SK-N-SH treated with all-trans-retinoic acid at 6 μM for 48 hours (cell line): ENCODE measurements at regions not wholly inside any gene's neighbourhood (a gene's known extent, or its start where the extent isn't known, plus 50 kb on each side); places are given as distances from the start of the nearest gene placed in this dataset.

Source experiments
- ATAC-seq: fragments of 200-7000 bp; cut with Tn5 transposase; 3 replicates; pipeline ENCODE4 v1.9.1; 2020; ENCODE audit warnings: mild to moderate bottlenecking, moderate library complexity
- BACH2 ChIP-seq: fragments of 250-450 bp; sonication (Bioruptor Pico); IDR thresholded peaks from 2 replicates; pipeline ENCODE4 v1.9.0; 2021; ENCODE audit warnings: mild to moderate bottlenecking, borderline replicate concordance
- CREB5 ChIP-seq: fragments of 250-450 bp; sonication (Bioruptor Pico); IDR thresholded peaks from 2 replicates; pipeline ENCODE4 v1.5.1; 2020; ENCODE audit warnings: low read depth, mild to moderate bottlenecking, moderate library complexity
- CSDC2 ChIP-seq: fragments of 250-450 bp; sonication (Bioruptor Pico); IDR thresholded peaks from 2 replicates; pipeline ENCODE4 v1.5.0; 2020; ENCODE audit warnings: mild to moderate bottlenecking, moderate library complexity
- CSRNP3 ChIP-seq: fragments of 250-450 bp; sonication (Bioruptor Pico); IDR thresholded peaks from 2 replicates; pipeline ENCODE4 v1.5.1; 2021; ENCODE audit warnings: mild to moderate bottlenecking, moderate library complexity
- ESRRG ChIP-seq: fragments of 250-450 bp; sonication (Bioruptor Pico); IDR thresholded peaks from 2 replicates; pipeline ENCODE4 v1.6.1; 2021; ENCODE audit warnings: mild to moderate bottlenecking
- OSR1 ChIP-seq: fragments of 250-450 bp; sonication (Bioruptor Pico); IDR thresholded peaks from 2 replicates; pipeline ENCODE4 v1.8.0; 2022; ENCODE audit warnings: moderate library complexity, mild to moderate bottlenecking, inconsistent platforms
- PATZ1 ChIP-seq: fragments of 250-450 bp; sonication (Bioruptor Pico); IDR thresholded peaks from 2 replicates; pipeline ENCODE4 v1.8.0; 2020; ENCODE audit warnings: mild to moderate bottlenecking, moderate library complexity, borderline replicate concordance
- POU6F1 ChIP-seq: fragments of 250-450 bp; sonication (Bioruptor Pico); IDR thresholded peaks from 2 replicates; pipeline ENCODE4 v1.8.0; 2021; ENCODE audit warnings: low read depth, mild to moderate bottlenecking, moderate library complexity, borderline replicate concordance
- PPARA ChIP-seq: fragments of 250-450 bp; sonication (Bioruptor Pico); IDR thresholded peaks from 2 replicates; pipeline ENCODE4 v1.5.0; 2020; ENCODE audit warnings: mild to moderate bottlenecking, borderline replicate concordance
- RARB ChIP-seq: fragments of 250-450 bp; sonication (Bioruptor Pico); IDR thresholded peaks from 2 replicates; pipeline ENCODE4 v1.8.0; 2021; ENCODE audit warnings: mild to moderate bottlenecking, moderate library complexity
- SNAI2 ChIP-seq: fragments of 250-450 bp; sonication (Bioruptor Pico); IDR thresholded peaks from 2 replicates; pipeline ENCODE4 v1.5.0; 2020; ENCODE audit warnings: mild to moderate bottlenecking, moderate library complexity
- TCF4 ChIP-seq: fragments of 250-450 bp; sonication (Bioruptor Pico); IDR thresholded peaks from 2 replicates; pipeline ENCODE4 v1.8.0; 2021; ENCODE audit warnings: mild to moderate bottlenecking, moderate library complexity, borderline replicate concordance
- TOX ChIP-seq: fragments of 250-450 bp; sonication (Bioruptor Pico); IDR thresholded peaks from 2 replicates; pipeline ENCODE4 v1.8.0; 2021; ENCODE audit warnings: mild to moderate bottlenecking, moderate library complexity, borderline replicate concordance
- TSHZ2 ChIP-seq: fragments of 250-450 bp; sonication (Bioruptor Pico); IDR thresholded peaks from 2 replicates; pipeline ENCODE4 v1.5.0; 2020; ENCODE audit warnings: mild to moderate bottlenecking, moderate library complexity
- ZC3H10 ChIP-seq: fragments of 250-450 bp; sonication (Bioruptor Pico); IDR thresholded peaks from 2 replicates; pipeline ENCODE4 v1.5.1; 2021; ENCODE audit warnings: mild to moderate bottlenecking, moderate library complexity
- ZFP3 ChIP-seq: fragments of 250-450 bp; sonication (Bioruptor Pico); IDR thresholded peaks from 2 replicates; pipeline ENCODE4 v1.5.0; 2020; ENCODE audit warnings: mild to moderate bottlenecking, moderate library complexity
- ZFP30 ChIP-seq: fragments of 450-650 bp; formaldehyde crosslinking; IDR thresholded peaks from 2 replicates; pipeline ENCODE4 v1.5.0; 2022; ENCODE audit warnings: mild to moderate bottlenecking, moderate library complexity
- ZNF565 ChIP-seq: fragments of 450-650 bp; formaldehyde crosslinking; conservative IDR thresholded peaks from 2 replicates; pipeline ENCODE4 v1.5.0; 2020; ENCODE audit warnings: low read depth, mild to moderate bottlenecking, moderate library complexity
- ZNF70 ChIP-seq: fragments of 450-650 bp; formaldehyde crosslinking; IDR thresholded peaks from 2 replicates; pipeline ENCODE4 v1.5.0; 2020; ENCODE audit warnings: mild to moderate bottlenecking, moderate library complexity
- ZNF8 ChIP-seq: fragments of 450-650 bp; formaldehyde crosslinking; IDR thresholded peaks from 2 replicates; pipeline ENCODE4 v1.5.0; 2020; ENCODE audit warnings: mild to moderate bottlenecking, moderate library complexity

- no peak for TF ChIP-seq CSRNP3 (CRISPR knock-in tag)
- TF ChIP-seq SNAI2 (CRISPR knock-in tag), result no peak
These were observed 194.9 kb upstream of the GLI3 start (continued) for GRCh38 chr7:42431873-42432272.

GRCh38 chr7:42429339-42429738, 192.3 kb upstream of the GLI3 start:
- ATAC-seq, result no peak
- TF ChIP-seq TCF4 (CRISPR knock-in tag), result no peak
- no peak for TF ChIP-seq ZFP30
- TF ChIP-seq POU6F1, result no peak
- TF ChIP-seq RARB (CRISPR knock-in tag), result no peak
- TF ChIP-seq CSDC2 (CRISPR knock-in tag), result no peak
- TF ChIP-seq ZNF8 (CRISPR knock-in tag), result no peak
- no peak for TF ChIP-seq ESRRG (CRISPR knock-in tag)

GRCh38 chr7:42426163-42426562, 189.2 kb upstream of the GLI3 start:
- ATAC-seq, result no peak
- TF ChIP-seq OSR1 (no peak), PPARA (no peak), TOX (CRISPR knock-in tag) (no peak), ZNF8 (CRISPR knock-in tag) (no peak), ZFP3 (CRISPR knock-in tag) (no peak), CSDC2 (CRISPR knock-in tag) (no peak), PATZ1 (no peak), CSRNP3 (CRISPR knock-in tag) (no peak), TCF4 (CRISPR knock-in tag) (no peak), TSHZ2 (CRISPR knock-in tag) (no peak), POU6F1 (no peak), ZC3H10 (CRISPR knock-in tag) (no peak), ZNF565 (CRISPR knock-in tag) (no peak), ESRRG (CRISPR knock-in tag) (no peak), RARB (CRISPR knock-in tag) (no peak), SNAI2 (CRISPR knock-in tag) (no peak), CREB5 (CRISPR knock-in tag) (no peak), BACH2 (no peak), ZNF70 (CRISPR knock-in tag) (no peak)
